IMR-90 (cell line): ENCODE measurements at regions not wholly inside any gene's neighbourhood (a gene's known extent, or its start where the extent isn't known, plus 50 kb on each side); places are given as distances from the start of the nearest gene placed in this dataset.

Experiments
- ATAC-seq: fragments of 200-7000 bp; cut with Tn5 transposase; 2 replicates; pipeline ENCODE4 v1.9.1; 2020; ENCODE audit warnings: low read depth, mild to moderate bottlenecking, moderate library complexity
- BruUV-seq: library from RNA; stranded (reverse); fragments of 400-500 nt; replicated peaks from 2 replicates; lab custom pipeline; 2021; lab: Mats Ljungman, UMichigan
- CTCF ChIA-PET: fragments of 300-600 bp; formaldehyde crosslinking; extraction: SDS; loops from one replicate; lab custom pipeline; 2021; ENCODE audit warnings: antibody characterized with exemption; lab: Yijun Ruan, JAX
- POLR2A ChIA-PET: fragments of 300-600 bp; sonication (Branson Sonifier 250); formaldehyde crosslinking; loops from one replicate; lab custom pipeline; 2022; ENCODE audit warnings: antibody characterized with exemption; ENCODE audit not compliant: unreplicated experiment; lab: Charles Lee
- DNase-seq: peaks from one replicate; pipeline ENCODE4 v3.0.0; 2013
- H2AFZ ChIP-seq: replicated peaks from 2 replicates; pipeline ENCODE3; 2013; ENCODE audit warnings: low read length, mild to moderate bottlenecking; ENCODE audit not compliant: poor library complexity
- H2AK5ac ChIP-seq: 2 replicates; pipeline ENCODE4 v1.6.1; 2013; ENCODE audit warnings: low read depth, low read length, inconsistent platforms
- H2AK9ac ChIP-seq: replicated peaks from 2 replicates; pipeline ENCODE3; 2013; ENCODE audit warnings: mild to moderate bottlenecking, low read depth, low read length, moderate library complexity; ENCODE audit not compliant: poor library complexity
- H2BK120ac ChIP-seq: 2 replicates; pipeline ENCODE4 v1.6.1; 2013; ENCODE audit warnings: low read depth, low read length, inconsistent platforms
- H2BK15ac ChIP-seq: 3 replicates; pipeline ENCODE4 v1.6.1; 2013; ENCODE audit warnings: low read depth, low read length, inconsistent platforms
- H2BK20ac ChIP-seq: 2 replicates; pipeline ENCODE4 v1.6.1; 2013; ENCODE audit warnings: low read depth, mild to moderate bottlenecking, inconsistent platforms, low read length, moderate library complexity
- H2BK5ac ChIP-seq: 2 replicates; pipeline ENCODE4 v1.6.1; 2013; ENCODE audit warnings: mild to moderate bottlenecking, low read depth, low read length, inconsistent platforms; ENCODE audit not compliant: poor library complexity, severe bottlenecking
- H3K14ac ChIP-seq: replicated peaks from 2 replicates; pipeline ENCODE4 v1.6.1; 2013; ENCODE audit warnings: low read depth, low read length, inconsistent platforms
- H3K18ac ChIP-seq: 2 replicates; pipeline ENCODE4 v1.6.1; 2013; ENCODE audit warnings: low read depth, low read length, control low read depth
- H3K23ac ChIP-seq: 2 replicates; pipeline ENCODE4 v1.6.1; 2013; ENCODE audit warnings: low read depth, low read length, inconsistent platforms
- H3K27ac ChIP-seq: 2 replicates; pipeline ENCODE4 v1.5.1; 2013; ENCODE audit warnings: mild to moderate bottlenecking, control low read depth, low read length; ENCODE audit not compliant: insufficient read depth
- H3K27me3 ChIP-seq: 2 replicates; pipeline ENCODE4 v1.6.1; 2013; ENCODE audit warnings: low read length; ENCODE audit not compliant: control insufficient read depth, insufficient read depth
- H3K36me3 ChIP-seq: 2 replicates; pipeline ENCODE4 v1.6.1; 2013; ENCODE audit warnings: low read length, mixed read lengths; ENCODE audit not compliant: control insufficient read depth, insufficient read depth
- H3K4ac ChIP-seq: 2 replicates; pipeline ENCODE4 v1.6.1; 2013; ENCODE audit warnings: low read depth, low read length, inconsistent platforms
- H3K4me1 ChIP-seq: 2 replicates; pipeline ENCODE4 v1.6.1; 2013; ENCODE audit warnings: low read length, mixed read lengths; ENCODE audit not compliant: control insufficient read depth, insufficient read depth
- H3K4me2 ChIP-seq: 2 replicates; pipeline ENCODE4 v1.6.1; 2013; ENCODE audit warnings: low read depth, mild to moderate bottlenecking, control low read depth, low read length, moderate library complexity
- H3K4me3 ChIP-seq: 2 replicates; pipeline ENCODE4 v1.5.1; 2013; ENCODE audit warnings: low read depth, mild to moderate bottlenecking, control low read depth, low read length, moderate library complexity; ENCODE audit not compliant: insufficient read depth
- H3K56ac ChIP-seq: 2 replicates; pipeline ENCODE4 v1.6.1; 2013; ENCODE audit warnings: low read length, inconsistent platforms; ENCODE audit not compliant: insufficient read depth; ENCODE audit errors: extremely low read depth
- H3K79me1 ChIP-seq, 2 experiments: 2 replicates each; pipeline ENCODE4 v1.6.1; 2013; ENCODE audit warnings: low read length in 2 of 2, inconsistent platforms in 1 of 2, low read depth in 1 of 2
- H3K9ac ChIP-seq: 2 replicates; pipeline ENCODE4 v1.6.1; 2013; ENCODE audit warnings: low read depth, low read length, control low read depth
- H3K9me1 ChIP-seq: 2 replicates; pipeline ENCODE4 v1.6.1; 2013; ENCODE audit warnings: low read length, inconsistent platforms; ENCODE audit not compliant: insufficient read depth
- H3K9me3 ChIP-seq: 2 replicates; pipeline ENCODE4 v1.6.1; 2013; ENCODE audit warnings: low read length; ENCODE audit not compliant: control insufficient read depth, insufficient read depth
- H4K20me1 ChIP-seq: 2 replicates; pipeline ENCODE4 v1.6.1; 2013; ENCODE audit warnings: low read length, inconsistent platforms; ENCODE audit not compliant: insufficient read depth
- H4K5ac ChIP-seq: 2 replicates; pipeline ENCODE4 v1.6.1; 2013; ENCODE audit warnings: mild to moderate bottlenecking, low read depth, low read length, control low read depth
- H4K8ac ChIP-seq, 2 experiments: 2 replicates each; pipeline ENCODE4 v1.6.1; 2013; ENCODE audit warnings: low read depth in 2 of 2, low read length in 2 of 2, control low read depth in 1 of 2, inconsistent platforms in 1 of 2
- H4K91ac ChIP-seq: 2 replicates; pipeline ENCODE4 v1.6.1; 2013; ENCODE audit warnings: low read depth, low read length, inconsistent platforms; ENCODE audit not compliant: insufficient read depth
- CHD1 ChIP-seq: IDR thresholded peaks from 2 replicates; pipeline ENCODE4 v1.6.1; 2012; ENCODE audit warnings: low read depth, low read length, improper control_type of control experiment
- CTCF ChIP-seq: conservative IDR thresholded peaks from 2 replicates; pipeline ENCODE4 v1.5.1; 2012; ENCODE audit warnings: mild to moderate bottlenecking, low read depth, low read length, improper control_type of control experiment
- FOS ChIP-seq: fragments of 150-350 bp; IDR thresholded peaks from 2 replicates; pipeline ENCODE4 v1.6.1; 2016; ENCODE audit warnings: low read depth, low read length
- MXI1 ChIP-seq: IDR thresholded peaks from 2 replicates; pipeline ENCODE4 v1.6.1; 2012; ENCODE audit warnings: low read depth, mild to moderate bottlenecking, low read length, moderate library complexity, borderline replicate concordance
- NFE2L2 ChIP-seq: fragments of 150-350 bp; IDR thresholded peaks from 2 replicates; pipeline ENCODE4 v1.6.1; 2016; ENCODE audit warnings: low read depth, mild to moderate bottlenecking, low read length
- WGBS, 2 experiments: methylation state at CpG; one replicate each; pipeline versions ENCODE4 v1.1.5 to v1.1.7; 2013; ENCODE audit warnings: missing lambda C conversion rate in 2 of 2; ENCODE audit not compliant: insufficient read length in 1 of 2; ENCODE audit errors: extremely low coverage in 2 of 2; 5-methylcytosine and 5-hydroxymethylcytosine counted together
- dilution Hi-C: fragments of 300-500 bp; cut with HindIII; formaldehyde crosslinking; loops from one replicate; pipeline ENCODE4 v1.14.3; 2018; ENCODE audit warnings: low sequenced_read_pairs; ENCODE audit not compliant: unreplicated experiment
- in situ Hi-C: fragments of 300-500 bp; cut with MboI; formaldehyde crosslinking; loops from 3 replicates; pipeline ENCODE4 v1.14.3; 2019; ENCODE audit warnings: low sequenced_read_pairs, inconsistent platforms, mixed read lengths
- intact Hi-C: fragments of 100-400 bp; cut with micrococcal nuclease; formaldehyde crosslinking; loops from 2 replicates; pipeline ENCODE4 v1.10.0; 2022

- DNase-seq = no peak
- no peak for ATAC-seq
- Histone ChIP-seq H3K9me3 (no peaks in the 10 kb centered on the region), H3K4ac (no peak overlapping the region), H3K23ac (no peak overlapping the region), H3K9ac (no peak overlapping the region), H4K8ac (no peak overlapping the region; a peak in 1 of 4 replicates), H2BK5ac (no peak overlapping the region), H3K27me3 (no peaks in the 10 kb centered on the region), H2BK20ac (no peak overlapping the region), H3K18ac (no peak overlapping the region; the same call in 1 of the 2 replicates), H3K36me3 (no peaks in the 10 kb centered on the region), H2BK15ac (no peak overlapping the region), H3K4me2 (no peak overlapping the region), H3K14ac (no peak overlapping the region), H4K20me1 (no peaks in the 10 kb centered on the region), H3K27ac (no peak overlapping the region), H4K5ac (no peak overlapping the region), H4K91ac (no peak overlapping the region), H2AK9ac (no peak overlapping the region), H3K9me1 (no peaks in the 10 kb centered on the region), H3K4me1 (no peaks in the 10 kb centered on the region), H2BK120ac (no peak overlapping the region), H3K79me1 (no peaks in the 10 kb centered on the region), H3K4me3 (no peak overlapping the region), H3K56ac (no peak overlapping the region), H2AK5ac (no peak overlapping the region), H2AFZ (no peak overlapping the region)
- BruUV-seq = no TSS peak
- ChIA-PET CTCF (interaction anchor here (0.6 kb wide), 1 partner anchor 60 kb away, joined by 3 read pairs; no protein-coding TSS in a partner anchor), POLR2A (interaction anchor here (0.6 kb wide), 1 partner anchor 202 kb away, joined by 3 read pairs; no protein-coding TSS in a partner anchor)
- TF ChIP-seq NFE2L2 (no peak), FOS (no peak), MXI1 (no peak), CTCF (no peak), CHD1 (no peak)
- dilution Hi-C loops = no loop called here
- WGBS, 2 experiments = no CpG with 5 or more reads among the region's 1 CpG
- in situ Hi-C loops = no loop called here
- intact Hi-C loops = no loop called here
These were observed 907.3 kb upstream of the CITED2 start for GRCh38 chr6:140281767-140282166.
